ENCODE measurements at regions not wholly inside any gene's neighbourhood (a gene's known extent, or its start where the extent isn't known, plus 50 kb on each side); places are given as distances from the start of the nearest gene placed in this dataset.

DNA sequence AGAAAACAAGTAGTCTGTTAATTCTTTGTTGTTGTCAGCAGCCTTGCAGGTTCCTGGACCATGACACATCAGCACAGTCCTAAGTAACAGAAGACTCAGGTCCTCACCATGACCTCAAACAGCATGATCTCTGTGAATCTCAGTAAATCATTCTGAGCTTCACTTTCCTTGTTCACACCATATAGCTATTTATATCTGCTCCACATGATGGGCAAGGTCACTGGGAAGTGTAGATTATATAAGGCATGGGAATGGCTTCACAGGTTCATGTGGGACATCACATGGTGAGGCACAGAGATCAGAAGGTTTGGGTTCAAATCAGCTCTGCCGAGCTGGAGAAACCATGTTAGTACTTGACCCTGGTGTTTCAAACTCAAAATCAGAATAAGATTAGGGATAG lies 245.4 kb upstream of the SPTLC3 start:
- H3K4me3 ChIP-seq (ENCODE audit: insufficient read depth, low read length, poor library complexity, severe bottlenecking): no peak overlapping the region
- no peaks in the 10 kb centered on the region for H3F3A ChIP-seq (ENCODE audit: insufficient read depth)
- no peak overlapping the region for H3K9ac ChIP-seq (ENCODE audit: low read length)
- no peaks in the 10 kb centered on the region for H3K79me2 ChIP-seq (ENCODE audit: insufficient read depth, low read length)
- H3K4me2 ChIP-seq (ENCODE audit: low read depth, low read length, poor library complexity, severe bottlenecking): no peak overlapping the region
- no peak overlapping the region for H3K27ac ChIP-seq (ENCODE audit: low read depth, low read length)
- no peak for TF ChIP-seq EZH2phosphoT487 (conservative IDR thresholded peaks at IDR 0.05; ENCODE audit: low read length)
- TF ChIP-seq, protein P1, sequence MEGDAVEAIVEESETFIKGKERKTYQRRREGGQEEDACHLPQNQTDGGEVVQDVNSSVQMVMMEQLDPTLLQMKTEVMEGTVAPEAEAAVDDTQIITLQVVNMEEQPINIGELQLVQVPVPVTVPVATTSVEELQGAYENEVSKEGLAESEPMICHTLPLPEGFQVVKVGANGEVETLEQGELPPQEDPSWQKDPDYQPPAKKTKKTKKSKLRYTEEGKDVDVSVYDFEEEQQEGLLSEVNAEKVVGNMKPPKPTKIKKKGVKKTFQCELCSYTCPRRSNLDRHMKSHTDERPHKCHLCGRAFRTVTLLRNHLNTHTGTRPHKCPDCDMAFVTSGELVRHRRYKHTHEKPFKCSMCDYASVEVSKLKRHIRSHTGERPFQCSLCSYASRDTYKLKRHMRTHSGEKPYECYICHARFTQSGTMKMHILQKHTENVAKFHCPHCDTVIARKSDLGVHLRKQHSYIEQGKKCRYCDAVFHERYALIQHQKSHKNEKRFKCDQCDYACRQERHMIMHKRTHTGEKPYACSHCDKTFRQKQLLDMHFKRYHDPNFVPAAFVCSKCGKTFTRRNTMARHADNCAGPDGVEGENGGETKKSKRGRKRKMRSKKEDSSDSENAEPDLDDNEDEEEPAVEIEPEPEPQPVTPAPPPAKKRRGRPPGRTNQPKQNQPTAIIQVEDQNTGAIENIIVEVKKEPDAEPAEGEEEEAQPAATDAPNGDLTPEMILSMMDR (IDR thresholded peaks at IDR 0.05; ENCODE audit: insufficient read depth, low read length, poor library complexity, severe bottlenecking): no peak
- H3K27me3 ChIP-seq (ENCODE audit: low read length): no peaks in the 10 kb centered on the region
- no peaks in the 10 kb centered on the region for H3K9me3 ChIP-seq (ENCODE audit: insufficient read depth, low read length)
- no peaks in the 10 kb centered on the region for H3K9me2 ChIP-seq (replicated peaks; ENCODE audit: insufficient read depth, low read length)
- H2AFZ ChIP-seq (ENCODE audit: low read depth, low read length, severe bottlenecking): no peak overlapping the region
- H4K20me1 ChIP-seq (ENCODE audit: low read depth, low read length): no peaks in the 10 kb centered on the region
- no peaks in the 10 kb centered on the region for H3K36me3 ChIP-seq (ENCODE audit: low read length)

DNA sequence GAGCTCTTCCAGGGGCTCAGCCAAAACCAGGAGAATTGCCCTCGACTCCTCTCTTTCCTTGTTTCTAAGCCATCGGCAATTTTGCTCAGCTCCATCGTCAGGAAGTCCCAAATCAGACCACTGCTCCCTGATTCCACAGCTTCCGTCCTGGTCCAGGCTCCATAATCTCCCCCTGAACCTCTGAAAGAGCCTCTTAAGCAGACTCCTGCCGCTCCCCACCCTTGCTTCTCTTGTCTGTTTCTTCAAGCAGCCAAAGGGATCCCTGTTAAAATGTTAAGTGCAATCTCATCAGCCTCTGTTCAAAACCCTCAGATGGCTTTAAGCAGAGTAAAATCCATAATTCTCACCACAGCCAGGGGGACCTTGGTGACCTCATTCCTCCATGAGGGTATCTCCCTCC lies 244.7 kb upstream of the SPTLC3 start:
- no peaks in the 10 kb centered on the region for H3K79me2 ChIP-seq (ENCODE audit: insufficient read depth, low read length)
- no peaks in the 10 kb centered on the region for H3K36me3 ChIP-seq (ENCODE audit: low read length)
- no peaks in the 10 kb centered on the region for H3K9me3 ChIP-seq (ENCODE audit: insufficient read depth, low read length)
- H3K4me2 ChIP-seq (ENCODE audit: low read depth, low read length, poor library complexity, severe bottlenecking): no peak overlapping the region
- H3K9ac ChIP-seq (ENCODE audit: low read length): no peak overlapping the region
- H3K4me3 ChIP-seq (ENCODE audit: insufficient read depth, low read length, poor library complexity, severe bottlenecking): no peak overlapping the region
- H4K20me1 ChIP-seq (ENCODE audit: low read depth, low read length): no peaks in the 10 kb centered on the region
- no peaks in the 10 kb centered on the region for H3F3A ChIP-seq (ENCODE audit: insufficient read depth)
- no peaks in the 10 kb centered on the region for H3K27me3 ChIP-seq (ENCODE audit: low read length)
- TF ChIP-seq, protein P1 (IDR thresholded peaks at IDR 0.05; ENCODE audit: insufficient read depth, low read length, poor library complexity, severe bottlenecking): no peak
- no peak for TF ChIP-seq EZH2phosphoT487 (conservative IDR thresholded peaks at IDR 0.05; ENCODE audit: low read length)
- H3K9me2 ChIP-seq (replicated peaks; ENCODE audit: insufficient read depth, low read length): no peaks in the 10 kb centered on the region
- no peak overlapping the region for H3K27ac ChIP-seq (ENCODE audit: low read depth, low read length)
- H2AFZ ChIP-seq (ENCODE audit: low read depth, low read length, severe bottlenecking): no peak overlapping the region

DNA sequence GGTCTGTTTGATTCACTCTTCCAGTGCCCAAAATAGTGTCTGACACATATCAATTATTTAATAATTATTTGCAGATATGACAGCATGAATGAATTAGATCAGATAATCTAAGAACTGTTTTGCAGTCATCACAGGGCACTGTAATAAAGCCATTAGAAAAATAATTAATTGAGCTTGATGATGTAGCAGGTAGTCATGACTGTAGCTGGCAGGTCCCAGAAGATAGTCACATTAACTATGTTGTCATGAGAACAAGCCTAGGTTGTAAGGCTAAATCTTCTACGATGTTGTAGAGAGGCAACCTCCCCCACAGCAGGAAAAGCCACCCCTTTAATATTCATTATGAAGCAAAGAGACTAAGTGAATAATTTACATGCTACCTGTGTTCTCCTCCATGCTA lies 243.9 kb upstream of the SPTLC3 start:
- H4K20me1 ChIP-seq (ENCODE audit: low read depth, low read length): no peaks in the 10 kb centered on the region
- no peaks in the 10 kb centered on the region for H3K79me2 ChIP-seq (ENCODE audit: insufficient read depth, low read length)
- no peaks in the 10 kb centered on the region for H3K9me3 ChIP-seq (ENCODE audit: insufficient read depth, low read length)
- H3F3A ChIP-seq (ENCODE audit: insufficient read depth): no peaks in the 10 kb centered on the region
- H3K36me3 ChIP-seq (ENCODE audit: low read length): no peaks in the 10 kb centered on the region
- H2AFZ ChIP-seq (ENCODE audit: low read depth, low read length, severe bottlenecking): no peak overlapping the region
- no peak overlapping the region for H3K27ac ChIP-seq (ENCODE audit: low read depth, low read length)
- H3K27me3 ChIP-seq (ENCODE audit: low read length): no peaks in the 10 kb centered on the region
- no peak overlapping the region for H3K9ac ChIP-seq (ENCODE audit: low read length)
- no peak for TF ChIP-seq EZH2phosphoT487 (conservative IDR thresholded peaks at IDR 0.05; ENCODE audit: low read length)
- TF ChIP-seq, protein P1 (IDR thresholded peaks at IDR 0.05; ENCODE audit: insufficient read depth, low read length, poor library complexity, severe bottlenecking): no peak
- H3K9me2 ChIP-seq (replicated peaks; ENCODE audit: insufficient read depth, low read length): no peaks in the 10 kb centered on the region
- H3K4me2 ChIP-seq (ENCODE audit: low read depth, low read length, poor library complexity, severe bottlenecking): no peak overlapping the region
- no peak overlapping the region for H3K4me3 ChIP-seq (ENCODE audit: insufficient read depth, low read length, poor library complexity, severe bottlenecking)
